KMS-11 (cell line): ENCODE measurements at regions not wholly inside any gene's neighbourhood (a gene's known extent, or its start where the extent isn't known, plus 50 kb on each side); places are given as distances from the start of the nearest gene placed in this dataset.

Experiments
- H2AFZ ChIP-seq: fragments of 200-600 bp; sonication (generic); 2 replicates; pipeline ENCODE4 v1.6.1; 2016; ENCODE audit warnings: antibody characterized with exemption, mixed run types, low read depth
- H3K27ac ChIP-seq: fragments of 200-600 bp; sonication (generic); 2 replicates; pipeline ENCODE4 v1.6.1; 2016; ENCODE audit warnings: mild to moderate bottlenecking, mixed run types
- H3K27me3 ChIP-seq: fragments of 200-600 bp; sonication (generic); 2 replicates; pipeline ENCODE4 v1.6.1; 2017; ENCODE audit warnings: mild to moderate bottlenecking, low read depth, mixed run types, moderate library complexity; ENCODE audit not compliant: insufficient read depth
- H3K36me3 ChIP-seq: fragments of 200-600 bp; sonication (generic); 2 replicates; pipeline ENCODE4 v1.6.1; 2017; ENCODE audit warnings: mild to moderate bottlenecking, mixed run types; ENCODE audit not compliant: insufficient read depth
- H3K4me1 ChIP-seq: fragments of 200-600 bp; sonication (generic); 2 replicates; pipeline ENCODE4 v1.6.1; 2016; ENCODE audit warnings: mild to moderate bottlenecking, low read depth, mixed run types; ENCODE audit not compliant: poor library complexity, severe bottlenecking
- H3K4me2 ChIP-seq: fragments of 200-600 bp; sonication (generic); 2 replicates; pipeline ENCODE4 v1.7.0; 2016; ENCODE audit warnings: mild to moderate bottlenecking, mixed run types
- H3K4me3 ChIP-seq: fragments of 200-600 bp; sonication (generic); IDR thresholded peaks from 2 replicates; pipeline ENCODE4 v1.6.1; 2017; ENCODE audit warnings: low read depth, low read length, mixed read lengths; ENCODE audit not compliant: insufficient read depth
- H3K79me2 ChIP-seq: fragments of 200-600 bp; sonication (generic); 2 replicates; pipeline ENCODE4 v1.6.1; 2016; ENCODE audit warnings: low read depth, mixed run types; ENCODE audit not compliant: insufficient read depth
- H3K9ac ChIP-seq: fragments of 200-600 bp; sonication (generic); 2 replicates; pipeline ENCODE4 v1.6.1; 2016; ENCODE audit warnings: mild to moderate bottlenecking, mixed run types
- H4K20me1 ChIP-seq: fragments of 200-600 bp; sonication (generic); 2 replicates; pipeline ENCODE4 v1.6.1; 2016; ENCODE audit warnings: mild to moderate bottlenecking, mixed run types; ENCODE audit not compliant: insufficient read depth
- CTCF ChIP-seq: fragments of 200-600 bp; sonication (generic); conservative IDR thresholded peaks from 2 replicates; pipeline ENCODE4 v1.6.1; 2017; ENCODE audit warnings: low read depth, mild to moderate bottlenecking, antibody characterized with exemption, low read length, moderate library complexity, mixed read lengths

- no peak for TF ChIP-seq CTCF
- no peak overlapping the region for H2AFZ ChIP-seq
- no peak overlapping the region for H3K9ac ChIP-seq
- no peaks in the 10 kb centered on the region for H3K36me3 ChIP-seq
- no peak overlapping the region for H3K27ac ChIP-seq
- no peak overlapping the region for H3K4me3 ChIP-seq
- H3K4me1 ChIP-seq: no peaks in the 10 kb centered on the region
- no peaks in the 10 kb centered on the region for H4K20me1 ChIP-seq
- no peak overlapping the region for H3K4me2 ChIP-seq
- H3K27me3 ChIP-seq: no peaks in the 10 kb centered on the region
- no peaks in the 10 kb centered on the region for H3K79me2 ChIP-seq
These were observed 959.1 kb upstream of the WWC1 start for GRCh38 chr5:167332309-167332708.

GRCh38 chr5:167336161-167336560 is 955.3 kb upstream of the WWC1 start:
- no peak overlapping the region for H3K27ac ChIP-seq
- H4K20me1 ChIP-seq: no peaks in the 10 kb centered on the region
- no peaks in the 10 kb centered on the region for H3K36me3 ChIP-seq
- no peak for TF ChIP-seq CTCF
- no peaks in the 10 kb centered on the region for H3K79me2 ChIP-seq
- no peak overlapping the region for H3K4me2 ChIP-seq
- H3K27me3 ChIP-seq: no peaks in the 10 kb centered on the region
- H2AFZ ChIP-seq: no peak overlapping the region
- H3K9ac ChIP-seq: no peak overlapping the region
- no peak overlapping the region for H3K4me3 ChIP-seq
- no peaks in the 10 kb centered on the region for H3K4me1 ChIP-seq

- H3K27ac ChIP-seq: no peak overlapping the region
- H4K20me1 ChIP-seq: no peaks in the 10 kb centered on the region
- H2AFZ ChIP-seq: no peak overlapping the region
- no peak overlapping the region for H3K4me3 ChIP-seq
- H3K4me1 ChIP-seq: no peaks in the 10 kb centered on the region
- H3K4me2 ChIP-seq: no peak overlapping the region
- H3K36me3 ChIP-seq: no peaks in the 10 kb centered on the region
- no peaks in the 10 kb centered on the region for H3K27me3 ChIP-seq
- TF ChIP-seq CTCF: no peak
- no peak overlapping the region for H3K9ac ChIP-seq
- no peaks in the 10 kb centered on the region for H3K79me2 ChIP-seq
These were observed 952.2 kb upstream of the WWC1 start for GRCh38 chr5:167339205-167339604.

GRCh38 chr5:167346461-167346860 is 945.0 kb upstream of the WWC1 start:
- Histone ChIP-seq H3K27ac (no peak overlapping the region), H3K4me3 (no peak overlapping the region), H3K9ac (no peak overlapping the region), H3K4me2 (no peak overlapping the region), H3K36me3 (no peaks in the 10 kb centered on the region), H3K79me2 (no peaks in the 10 kb centered on the region), H3K27me3 (no peaks in the 10 kb centered on the region), H2AFZ (no peak overlapping the region), H3K4me1 (no peaks in the 10 kb centered on the region), H4K20me1 (no peaks in the 10 kb centered on the region)
- no peak for TF ChIP-seq CTCF
